CD4-positive, alpha-beta T cell treated with Interleukin-12 subunit alpha and Interleukin-12 subunit beta, for 1 hour (primary cell): ENCODE measurements at regions not wholly inside any gene's neighbourhood (a gene's known extent, or its start where the extent isn't known, plus 50 kb on each side); places are given as distances from the start of the nearest gene placed in this dataset.

Source experiments
- DNase-seq: peaks from one replicate; pipeline ENCODE4 v3.0.0-alpha.2; 2020

DNA sequence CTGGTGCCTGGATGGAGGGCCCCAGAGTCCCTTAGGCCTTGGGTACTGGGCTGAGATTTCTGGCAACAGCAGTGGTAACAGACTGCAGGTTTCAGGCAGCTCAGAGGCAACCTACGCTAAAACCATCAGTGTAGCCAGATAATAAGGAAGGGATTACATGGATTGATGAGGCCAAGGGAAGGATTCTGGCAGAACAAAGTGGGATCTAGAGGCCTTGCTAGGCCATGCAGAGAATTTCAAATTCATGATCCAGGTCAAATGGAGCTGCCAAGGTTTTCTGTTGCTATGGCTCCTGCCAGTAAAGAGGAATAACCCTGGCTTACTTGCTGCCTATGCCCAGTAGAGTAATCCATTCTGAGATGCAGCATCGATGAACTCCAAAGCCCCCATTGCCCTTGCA is 445.7 kb downstream of the ADRA2A start:
- DNase-seq: no peak

GRCh38 chr10:111523016-111523415 is 446.2 kb downstream of the ADRA2A start:
- DNase-seq: no peak

DNA sequence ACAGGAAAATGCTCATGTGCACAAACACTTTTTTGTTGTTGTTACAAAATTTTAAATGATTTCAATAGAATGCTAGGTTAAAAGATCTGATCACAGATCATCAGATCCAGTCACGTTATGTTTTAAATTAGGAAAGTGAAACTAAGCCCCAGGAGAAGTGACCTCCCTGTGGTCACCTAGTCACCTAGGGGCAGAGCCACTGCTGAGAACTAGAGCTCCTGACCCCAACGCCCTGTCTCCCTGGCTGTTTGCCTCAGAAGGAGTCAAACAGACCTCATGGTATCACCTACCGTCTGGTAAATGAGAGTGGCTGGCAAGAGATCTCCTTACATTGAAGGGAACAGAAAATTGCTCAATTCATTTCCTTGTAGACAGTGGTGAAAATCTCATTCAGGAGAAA is 447.3 kb downstream of the ADRA2A start:
- DNase-seq: no peak

DNA sequence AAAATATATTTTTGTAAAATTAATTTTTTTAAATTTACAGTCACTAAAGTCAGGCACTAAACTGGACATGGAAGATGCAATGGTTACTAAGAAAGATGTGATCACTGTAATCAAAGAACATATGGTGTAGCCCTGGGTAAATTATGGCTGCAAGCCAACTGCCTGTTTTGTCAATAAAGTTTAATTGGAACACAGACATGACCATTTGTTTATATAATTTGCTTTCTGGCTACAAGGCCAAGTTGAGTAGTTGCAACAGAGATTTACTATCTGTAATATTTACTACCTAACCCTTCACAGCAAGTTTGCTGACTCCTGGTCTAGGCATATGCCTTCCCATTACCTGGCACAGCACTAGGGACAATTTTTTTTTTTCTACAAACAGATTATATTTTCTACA is 448.9 kb downstream of the ADRA2A start:
- no peak for DNase-seq

- DNase-seq: no peak
Measured at GRCh38 chr10:111531690-111532089, 454.9 kb downstream of the ADRA2A start.

DNA sequence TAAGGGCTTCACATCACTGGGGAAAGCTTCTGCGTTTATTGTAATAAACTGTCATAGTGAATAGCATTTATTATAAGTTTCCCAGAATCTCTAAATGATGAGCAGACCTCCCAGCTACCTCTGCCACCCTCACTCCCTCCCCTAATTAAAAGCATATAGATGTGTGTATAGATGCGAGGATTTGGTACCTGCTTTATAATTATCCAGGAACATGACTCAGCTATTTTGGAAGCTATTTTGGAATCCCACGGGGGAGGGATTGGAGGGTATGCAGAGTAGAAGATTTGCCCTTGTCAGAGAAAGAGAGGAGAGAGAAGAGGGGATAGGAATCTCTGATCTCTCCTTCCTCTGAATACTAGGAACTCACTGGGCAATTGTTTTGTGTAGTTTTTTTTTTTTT is 455.3 kb downstream of the ADRA2A start:
- DNase-seq: no peak

- DNase-seq: no peak
Measured at GRCh38 chr10:111539246-111539645, 462.4 kb downstream of the ADRA2A start.

GRCh38 chr10:111543854-111544253 is 467.0 kb downstream of the ADRA2A start:
- DNase-seq: no peak

DNA sequence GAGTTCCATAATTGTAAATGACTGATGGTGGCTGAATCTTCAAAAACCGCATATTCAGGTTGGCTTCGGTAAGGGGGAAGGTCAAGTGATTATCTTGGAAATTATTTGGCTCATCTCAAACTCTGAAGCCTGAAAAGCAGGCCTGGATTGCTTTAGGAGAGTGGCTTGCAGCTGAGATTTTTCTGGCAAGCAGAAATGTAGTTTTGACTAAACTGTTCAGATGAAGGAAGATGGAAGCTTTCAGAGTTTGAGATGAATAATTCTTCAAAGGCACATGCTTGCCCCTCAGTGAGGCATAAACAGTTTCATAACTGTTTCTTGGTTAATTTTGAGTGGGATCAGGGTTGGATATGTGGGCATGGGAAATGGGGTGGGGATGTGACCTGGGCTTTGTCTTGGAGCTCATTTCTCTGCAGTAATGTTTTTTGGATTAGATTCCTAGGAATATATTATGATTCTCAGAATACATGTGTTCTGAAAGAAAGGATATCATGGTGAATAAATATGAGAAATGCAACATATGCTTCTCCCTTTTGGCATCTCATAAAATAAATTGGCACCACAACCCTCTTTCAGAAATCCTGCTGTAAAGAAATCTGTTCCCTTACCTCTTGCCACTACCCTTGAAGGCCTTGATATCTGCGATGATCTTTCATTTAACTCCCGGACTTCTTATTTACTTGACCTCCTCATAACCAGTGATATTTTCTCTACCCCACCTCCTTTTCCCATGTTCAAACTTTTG is 469.2 kb downstream of the ADRA2A start:
- DNase-seq: no peak

- DNase-seq: no peak
Measured at GRCh38 chr10:111548084-111548726, 471.4 kb downstream of the ADRA2A start.

DNA sequence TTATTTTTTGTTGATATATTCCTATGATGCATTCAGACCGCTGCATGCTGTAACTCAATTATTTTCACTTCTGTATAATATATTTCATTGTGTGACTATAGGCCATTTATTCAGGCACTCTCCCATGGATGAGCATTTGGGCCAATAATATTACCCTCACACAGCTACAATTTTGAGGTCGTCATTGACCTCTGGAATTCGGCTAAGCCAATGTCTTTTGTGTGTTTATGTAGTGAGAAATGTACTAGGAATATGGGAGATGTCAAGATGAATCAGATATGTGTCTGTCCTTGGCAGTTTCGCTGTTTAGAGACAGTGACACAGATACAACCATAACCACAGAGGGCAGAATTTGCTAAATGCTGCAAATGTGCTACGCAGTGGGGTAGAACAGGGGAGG is 474.2 kb downstream of the ADRA2A start:
- no peak for DNase-seq

DNA sequence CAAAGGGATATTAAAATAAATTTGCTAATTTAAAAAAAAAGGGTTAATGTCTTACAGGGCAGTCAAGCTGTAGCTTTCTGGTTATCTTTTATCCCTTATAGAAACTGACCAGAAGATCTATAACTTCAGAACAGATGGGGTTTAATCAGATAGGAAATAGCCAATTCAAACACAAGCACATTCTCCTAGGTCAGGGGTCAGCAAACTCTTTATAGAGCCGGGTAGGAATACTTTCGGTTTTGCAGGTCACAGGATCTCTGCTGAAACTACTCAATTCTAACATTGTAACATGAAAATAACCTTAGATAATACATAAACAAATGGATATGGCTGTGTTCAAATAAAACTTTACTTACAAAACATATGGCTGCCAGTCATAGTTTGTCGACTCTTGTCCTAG is 479.8 kb downstream of the ADRA2A start:
- no peak for DNase-seq

- no peak for DNase-seq
Measured at GRCh38 chr10:111558211-111558610, 481.4 kb downstream of the ADRA2A start.

DNA sequence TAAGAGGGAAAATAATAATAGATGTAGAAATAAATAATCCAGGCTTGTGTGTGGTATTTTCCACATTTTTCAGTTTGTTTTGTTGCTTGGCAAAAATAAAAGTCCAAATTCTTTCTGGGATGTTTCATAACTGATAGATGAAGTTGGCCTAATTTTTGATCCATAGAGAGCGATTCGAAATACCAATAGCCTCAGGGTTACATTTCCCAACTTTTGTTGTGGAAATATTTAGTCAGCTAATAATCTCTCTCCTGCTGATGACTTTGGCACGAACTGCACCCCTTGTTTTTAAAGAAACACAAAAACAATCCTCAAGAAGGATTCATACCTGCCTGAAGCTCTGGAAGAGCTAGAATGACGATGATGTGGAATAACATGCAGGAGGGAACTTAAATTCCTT is 483.2 kb downstream of the ADRA2A start:
- DNase-seq: no peak

DNA sequence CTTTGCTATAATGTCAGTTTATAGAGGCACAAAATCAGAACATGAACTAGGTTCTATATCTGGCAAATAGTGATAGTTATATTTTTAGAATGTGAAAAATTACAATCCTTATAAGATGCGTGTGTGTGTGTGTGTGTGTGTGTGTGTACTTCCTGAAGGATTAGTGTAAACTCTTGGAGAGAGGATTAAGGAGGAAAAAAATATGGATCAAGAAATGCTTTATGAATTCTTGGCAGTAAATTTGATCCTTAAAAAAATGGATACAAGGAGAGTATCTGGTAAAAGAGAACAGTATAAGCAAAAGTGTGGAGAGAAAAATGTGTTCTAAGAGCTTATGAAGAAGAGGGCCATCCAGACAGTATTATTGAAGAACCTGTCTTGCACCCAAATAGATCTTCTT is 484.3 kb downstream of the ADRA2A start:
- no peak for DNase-seq

- DNase-seq: no peak
Measured at GRCh38 chr10:111565542-111565941, 488.7 kb downstream of the ADRA2A start.

GRCh38 chr10:111578076-111578475 is 501.2 kb downstream of the ADRA2A start:
- no peak for DNase-seq

GRCh38 chr10:111579473-111579872 is 502.6 kb downstream of the ADRA2A start:
- no peak for DNase-seq

- no peak for DNase-seq
Measured at GRCh38 chr10:111590703-111591102, 513.9 kb downstream of the ADRA2A start.

- no peak for DNase-seq
Measured at GRCh38 chr10:111593578-111593977, 516.7 kb downstream of the ADRA2A start.

DNA sequence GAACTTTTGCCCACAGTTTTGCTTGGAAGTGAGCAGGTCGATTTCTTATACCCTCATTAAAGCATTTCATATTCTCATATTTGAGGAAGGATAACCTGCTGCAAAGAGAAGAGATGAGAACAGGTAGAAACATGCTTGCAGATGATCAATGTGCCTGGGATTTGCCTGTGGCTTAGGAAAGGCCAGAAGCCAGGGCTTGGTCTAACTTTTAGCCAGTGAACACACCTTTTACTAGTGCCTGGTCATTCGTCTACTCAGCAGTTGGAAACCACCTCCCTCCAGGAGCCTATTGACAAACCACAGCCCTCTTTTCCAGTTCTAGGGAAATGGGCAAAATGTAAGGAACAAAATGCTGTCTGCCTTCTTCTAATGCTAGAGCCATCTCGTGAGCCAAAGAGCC is 518.3 kb downstream of the ADRA2A start:
- DNase-seq: no peak

DNA sequence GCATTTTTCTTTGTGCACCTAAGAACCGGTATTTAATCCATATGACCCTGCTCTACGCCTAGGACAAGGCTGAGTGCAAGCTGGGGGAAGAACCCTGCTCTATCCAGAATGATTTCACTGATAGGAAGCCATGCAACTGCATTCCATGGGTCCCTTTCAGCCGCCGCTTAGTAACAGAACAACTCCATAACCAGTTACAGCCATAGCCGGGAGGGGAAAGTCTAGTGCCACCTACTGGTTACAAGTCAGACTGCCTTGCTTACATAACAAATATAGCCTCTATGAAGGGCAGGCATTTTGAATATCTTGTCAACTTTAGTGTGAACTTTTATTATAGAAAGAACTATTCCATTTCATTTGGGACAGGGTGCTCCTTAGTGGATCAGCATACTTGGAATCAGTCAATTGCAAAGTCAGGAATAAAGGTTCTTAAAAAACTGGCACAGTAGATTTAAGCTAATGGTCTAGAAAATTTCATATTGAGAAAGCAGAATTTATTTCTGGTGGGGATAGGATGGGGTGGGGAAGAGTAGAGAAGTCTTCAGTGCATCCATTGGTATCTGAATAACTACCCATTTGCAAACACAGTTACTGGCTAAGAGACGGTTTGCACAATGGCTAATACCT is 521.7 kb downstream of the ADRA2A start:
- peak; percentile 50 for DNase-seq

GRCh38 chr10:111599943-111600342 is 523.1 kb downstream of the ADRA2A start:
- DNase-seq: no peak

DNA sequence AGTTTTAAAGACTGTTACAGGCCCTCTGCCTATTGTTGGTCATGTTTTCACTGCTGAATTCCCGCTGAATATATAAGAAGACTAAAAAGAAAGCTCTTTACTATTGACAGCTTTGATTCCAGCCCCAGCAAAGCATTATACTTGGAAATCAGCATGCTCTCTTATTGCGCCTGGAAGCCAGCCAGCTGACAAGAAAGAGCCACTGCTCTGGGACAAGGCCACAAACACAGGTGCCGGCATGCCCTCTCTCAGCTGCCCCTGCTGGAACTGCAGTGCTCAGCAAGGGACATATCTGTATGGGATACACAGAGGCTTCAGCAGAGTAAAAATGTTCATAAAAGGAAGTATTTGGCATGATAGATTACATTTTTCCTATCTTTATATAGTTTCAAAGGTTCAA is 523.9 kb downstream of the ADRA2A start:
- no peak for DNase-seq
